Hypothalamus (tissue), 51 donors: ENCODE measurements at regions not wholly inside any gene's neighbourhood (a gene's known extent, or its start where the extent isn't known, plus 50 kb on each side); places are given as distances from the start of the nearest gene placed in this dataset.
"Not testable (repeated sequence)": the region's sequence is repeated elsewhere in the genome, so short reads cannot be mapped to it uniquely, and the experiment has no call there.

ENCODE experiments used
- DNase-seq, 51 donors: peaks; one replicate each; lab custom pipeline; 2025; lab: John Stamatoyannopoulos, UW

- no peak for DNase-seq
Measured at GRCh38 chr2:106010818-106011355, 183.2 kb downstream of the UXS1 start.

- no peak for DNase-seq
Measured at GRCh38 chr2:106009096-106009495, 185.0 kb downstream of the UXS1 start.

- no peak for DNase-seq
Measured at GRCh38 chr2:106004851-106005250, 189.2 kb downstream of the UXS1 start.

DNA sequence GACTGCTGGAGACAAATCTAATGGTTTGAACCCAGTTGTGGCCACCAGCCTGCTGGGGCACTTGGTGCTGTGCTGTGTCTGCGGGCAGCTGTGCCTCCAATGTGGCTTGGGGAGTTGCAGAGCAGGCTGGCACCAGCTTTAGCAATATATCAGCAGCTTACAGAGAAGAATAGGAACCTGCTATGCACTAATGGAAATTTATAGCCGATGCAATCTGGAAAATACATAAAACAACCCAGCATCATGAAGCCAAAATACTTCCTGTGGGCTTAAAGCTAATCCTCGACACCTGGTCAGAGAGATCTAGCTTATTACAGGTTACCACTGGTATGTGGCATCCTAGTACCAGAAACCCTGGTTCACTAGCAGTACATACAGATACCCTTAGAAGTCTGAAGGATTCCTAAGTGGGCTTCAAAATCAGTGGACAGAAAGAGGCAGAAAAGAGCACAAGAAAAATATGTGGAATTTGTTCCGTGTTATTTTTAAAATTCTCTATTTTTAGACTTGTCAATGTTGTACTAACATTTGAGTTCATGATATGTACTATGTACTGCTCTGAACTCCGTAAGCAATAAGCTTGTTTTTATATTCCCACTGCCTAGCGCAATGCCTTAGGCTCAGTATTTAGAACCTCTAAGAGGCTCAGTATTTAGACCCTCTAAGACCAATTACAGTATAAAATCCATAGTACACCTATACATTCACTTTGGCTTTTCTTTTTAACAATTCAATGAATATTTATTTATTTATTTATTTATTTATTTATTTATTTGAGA, 194.7 kb downstream of the UXS1 start:
- DNase-seq, result no peak

- no peak for DNase-seq
Measured at GRCh38 chr2:105997711-105998110, 196.4 kb downstream of the UXS1 start.

DNA sequence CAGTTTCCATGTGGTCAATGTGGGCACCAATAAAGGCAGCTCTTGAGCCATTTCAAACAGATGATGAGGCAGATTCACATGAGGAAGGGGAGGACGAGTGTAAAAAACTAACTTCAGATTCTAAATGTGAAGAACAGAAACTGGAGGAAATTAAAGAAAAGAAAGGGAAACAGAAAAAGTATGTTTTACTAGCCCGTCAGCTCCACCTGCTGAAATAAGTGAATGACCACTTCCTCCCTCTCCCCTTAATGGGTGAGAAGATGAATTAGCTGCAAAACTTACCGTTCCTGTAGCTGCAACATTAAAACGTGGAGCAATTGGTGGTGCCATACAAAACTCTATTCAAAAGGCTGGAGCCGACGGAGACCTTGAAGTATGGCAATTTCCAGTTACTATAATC, 203.5 kb downstream of the UXS1 start:
- DNase-seq, result no peak

GRCh38 chr2:105989803-105990202, 204.3 kb downstream of the UXS1 start:
- not testable (repeated sequence) for DNase-seq

GRCh38 chr2:105989070-105989469, 205.0 kb downstream of the UXS1 start:
- DNase-seq, result no peak

DNA sequence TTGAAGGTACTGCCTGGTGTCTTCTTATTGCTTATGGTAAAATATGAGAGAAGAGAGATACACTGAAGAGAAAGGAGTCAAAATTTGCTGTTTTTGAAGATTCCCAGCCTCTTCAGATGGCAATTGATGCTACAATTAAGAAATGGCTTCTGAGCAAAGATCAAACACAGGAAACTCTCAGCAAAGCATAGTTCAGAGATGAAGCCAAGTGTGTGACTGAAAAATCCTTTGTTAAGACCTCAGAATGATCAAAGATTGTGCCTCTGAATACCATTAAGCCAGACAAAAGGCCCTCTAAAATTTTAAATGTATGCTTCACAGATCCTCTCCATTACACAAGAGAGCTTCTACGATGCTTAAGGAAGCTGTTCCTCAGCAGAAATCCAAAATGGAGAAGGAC, 216.3 kb downstream of the UXS1 start:
- no peak for DNase-seq

DNA sequence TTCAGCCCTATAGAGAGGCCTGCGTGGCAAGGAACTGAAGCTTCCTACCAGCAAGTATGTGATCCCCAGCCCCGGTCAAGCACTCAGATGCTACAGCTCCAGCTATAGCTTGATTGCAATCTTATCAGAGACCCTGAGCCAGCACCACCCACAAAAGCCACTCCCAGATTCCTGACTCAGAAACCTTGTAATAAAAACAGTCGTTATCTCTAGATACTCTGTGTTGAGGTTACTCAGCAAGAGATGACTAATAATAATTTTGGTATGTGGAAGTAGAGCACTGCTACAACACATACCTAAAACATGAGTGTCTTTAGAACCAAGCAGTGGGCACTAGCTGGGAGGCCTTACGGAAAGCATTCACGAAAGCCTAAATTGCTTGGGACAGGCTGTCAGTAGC, 216.9 kb downstream of the UXS1 start:
- no peak for DNase-seq

DNA sequence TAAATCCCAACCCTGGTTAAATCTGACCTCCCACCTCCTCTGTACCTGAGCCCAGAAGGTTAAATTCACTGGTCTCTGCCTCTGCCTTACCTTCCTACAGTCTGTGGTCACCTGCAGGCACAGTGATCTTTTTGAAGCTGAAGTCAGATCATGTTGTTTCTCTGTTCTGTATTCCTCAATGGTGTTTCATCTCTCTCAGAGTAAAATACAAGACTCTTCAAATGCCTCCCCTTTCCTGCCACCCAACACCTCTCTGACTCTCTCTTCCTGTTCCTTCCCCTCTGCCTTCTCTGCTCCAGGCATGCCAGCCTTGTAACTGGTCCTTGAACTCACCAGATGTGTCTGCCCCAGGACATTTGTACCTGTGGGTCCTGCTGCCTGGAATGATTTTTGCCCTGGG, 219.3 kb downstream of the UXS1 start:
- no peak for DNase-seq

DNA sequence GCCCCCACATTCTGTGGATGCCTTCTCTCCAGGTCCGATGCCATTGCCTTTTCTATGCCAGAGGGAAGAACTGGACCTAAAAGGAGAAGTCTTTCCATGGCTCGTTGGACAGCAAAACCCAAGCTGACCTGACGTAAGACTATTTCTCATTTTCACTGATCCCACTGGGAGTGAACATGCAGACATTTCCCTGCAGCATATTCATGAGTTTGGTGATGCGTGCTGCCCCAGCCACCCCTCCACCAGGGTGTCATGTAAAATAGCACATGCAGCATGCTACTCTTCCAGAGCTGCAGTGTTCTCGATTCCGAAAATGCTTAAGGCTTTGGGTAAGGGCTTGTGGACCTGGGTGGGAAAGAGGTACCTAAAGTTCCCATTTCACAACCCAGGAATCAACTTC, 221.2 kb downstream of the UXS1 start:
- no peak for DNase-seq

- no peak for DNase-seq
Measured at GRCh38 chr2:105972246-105972645, 221.9 kb downstream of the UXS1 start.

DNA sequence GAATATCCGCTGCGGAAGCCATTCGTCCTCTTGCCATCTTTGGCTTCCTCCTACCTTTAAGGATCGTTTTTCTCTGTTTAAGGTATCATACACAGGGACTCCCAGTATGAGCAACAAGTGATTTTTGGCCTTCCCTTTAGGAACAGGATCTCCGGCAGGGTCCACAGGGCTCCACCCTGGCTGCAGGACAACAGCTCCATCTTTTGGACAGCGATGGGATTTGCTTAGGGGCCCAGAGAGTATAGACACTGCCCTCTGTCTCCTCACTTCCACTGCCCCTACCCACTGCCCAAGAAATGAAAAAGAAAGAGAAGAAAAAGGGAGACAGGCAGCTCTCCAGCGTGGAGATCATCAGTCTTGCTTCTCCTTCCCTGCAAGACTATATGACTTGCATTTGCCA, 224.5 kb downstream of the UXS1 start:
- no peak for DNase-seq

- no peak for DNase-seq
Measured at GRCh38 chr2:105962221-105962620, 217.5 kb downstream of the NCK2 start.

DNA sequence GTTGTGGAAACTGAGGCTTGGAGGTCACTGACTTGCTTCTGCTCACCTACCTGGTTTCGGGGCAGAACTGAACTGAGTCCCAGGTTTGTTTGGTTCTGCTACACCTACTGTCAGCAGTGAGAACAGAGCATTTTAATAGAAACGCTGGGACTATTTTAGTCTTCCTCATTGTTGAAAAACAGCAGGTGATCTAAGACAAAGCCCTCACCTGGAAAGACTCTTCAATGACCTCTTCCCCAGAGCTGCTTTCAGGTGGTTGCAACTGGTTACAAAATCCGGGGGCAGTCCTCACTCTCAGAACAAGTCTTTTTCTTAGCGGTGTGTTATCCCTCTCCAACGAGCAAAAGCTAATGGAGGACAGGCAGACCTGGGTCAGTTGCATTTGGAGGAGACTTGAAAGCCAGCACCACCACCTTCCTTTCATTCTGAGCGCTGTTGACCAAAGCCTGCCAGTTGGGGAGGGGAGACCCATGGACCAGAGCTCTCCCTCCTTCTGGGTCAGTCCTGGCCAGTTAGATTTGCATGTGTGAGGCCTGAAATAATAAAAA, 217.0 kb downstream of the NCK2 start:
- DNase-seq, result no peak

GRCh38 chr2:105959357-105959756, 214.6 kb downstream of the NCK2 start:
- DNase-seq, result no peak

DNA sequence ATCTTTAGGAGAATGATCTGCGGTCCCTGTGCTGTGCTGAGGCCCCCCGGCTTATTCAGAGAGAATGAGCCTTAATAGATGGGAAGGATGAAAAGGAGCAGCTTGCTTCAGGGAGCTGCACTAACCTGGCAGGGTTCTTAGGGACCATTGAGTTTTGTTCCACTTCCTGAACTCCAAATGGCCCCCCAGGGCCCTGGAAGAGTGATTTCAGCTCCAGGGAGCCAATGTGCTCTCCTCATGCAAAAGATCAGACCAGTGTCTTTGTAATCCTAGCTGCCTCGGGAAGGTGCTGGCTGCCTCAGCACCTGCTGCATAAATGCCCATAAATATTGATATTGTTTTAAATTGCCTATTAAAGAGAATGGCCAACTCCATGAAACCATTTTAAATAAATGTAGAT, 210.2 kb downstream of the NCK2 start:
- DNase-seq, result no peak

- DNase-seq, result no peak
Measured at GRCh38 chr2:105953942-105954341, 209.2 kb downstream of the NCK2 start.

- DNase-seq, result no peak
Measured at GRCh38 chr2:105952131-105952530, 207.4 kb downstream of the NCK2 start.

DNA sequence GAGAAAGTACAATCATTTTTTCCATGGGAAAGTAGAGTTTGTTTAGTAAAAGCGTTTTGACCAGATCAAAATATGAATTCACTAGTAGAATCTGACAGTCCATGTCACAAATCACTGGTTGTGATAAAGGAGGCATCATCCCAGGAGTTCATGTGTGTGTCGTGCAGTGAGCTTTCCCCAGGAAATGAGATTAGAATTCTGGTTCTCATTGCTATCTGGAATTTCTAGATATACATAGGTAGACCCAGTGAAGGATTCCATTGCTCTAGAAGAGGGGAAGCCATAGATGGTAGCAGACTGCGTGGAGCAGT, 206.6 kb downstream of the NCK2 start:
- no peak for DNase-seq

DNA sequence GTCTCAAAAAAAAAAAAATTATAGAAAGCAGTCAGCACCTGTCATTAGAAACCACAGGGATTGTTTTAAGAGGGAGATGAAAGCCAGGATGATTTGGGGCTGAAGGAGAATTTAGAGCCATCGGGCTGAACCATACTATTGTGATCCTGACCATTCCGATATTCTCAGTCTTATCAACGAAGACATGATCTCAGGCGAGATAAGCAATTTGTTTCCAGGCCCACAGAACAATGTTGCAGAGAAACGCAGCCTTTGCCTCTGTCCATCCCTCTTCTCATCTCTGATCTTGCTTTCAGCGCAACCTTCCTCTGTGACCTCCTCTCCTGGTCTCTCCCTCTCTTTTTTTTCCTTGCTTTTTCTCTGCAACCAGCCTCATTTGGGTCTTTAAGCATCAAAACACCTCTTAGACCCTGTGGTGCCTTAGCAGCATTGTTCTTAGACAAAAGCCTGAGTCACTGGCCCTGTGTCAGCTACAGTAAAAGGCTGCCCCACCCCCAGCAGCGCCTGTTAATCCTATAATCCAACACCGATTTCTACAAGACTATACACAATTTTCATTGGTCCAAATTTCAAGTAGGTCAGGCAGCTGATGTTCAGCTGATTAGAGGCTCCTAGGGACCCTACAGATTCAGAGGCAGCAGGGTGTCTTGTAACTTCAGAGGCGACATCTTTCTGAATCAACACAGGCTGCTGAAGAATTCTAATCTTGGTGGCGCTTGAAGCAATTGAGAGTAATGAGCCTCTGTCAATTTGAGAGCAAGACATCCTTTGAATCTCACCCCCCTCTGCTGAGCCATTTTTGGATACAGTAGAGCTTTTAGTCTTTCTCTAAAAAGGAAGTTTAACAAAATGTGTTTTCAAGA, 206.0 kb downstream of the NCK2 start:
- DNase-seq, result peak in 1 of 51 donors; percentile 13
